BJ (cell line): ENCODE measurements at regions not wholly inside any gene's neighbourhood (a gene's known extent, or its start where the extent isn't known, plus 50 kb on each side); places are given as distances from the start of the nearest gene placed in this dataset.

Source experiments
- CTCF ChIA-PET: fragments of 350-600 bp; formaldehyde crosslinking; extraction: SDS; loops from one replicate; lab custom pipeline; 2021; ENCODE audit warnings: antibody characterized with exemption, inconsistent platforms; lab: Yijun Ruan, JAX
- POLR2A ChIA-PET: fragments of 300-600 bp; sonication (Branson Sonifier 250); formaldehyde crosslinking; extraction: SDS; loops from one replicate; lab custom pipeline; 2021; ENCODE audit warnings: antibody characterized with exemption; lab: Charles Lee
- DNase-seq: peaks from one replicate; pipeline ENCODE4 v3.0.0-alpha.2; 2011; ENCODE audit warnings: low read depth
- H3K27me3 ChIP-seq: 2 replicates; pipeline ENCODE4 v1.6.0; 2011; ENCODE audit warnings: low read length; ENCODE audit not compliant: control insufficient read depth, insufficient read depth
- H3K36me3 ChIP-seq: 2 replicates; pipeline ENCODE4 v1.5.1; 2011; ENCODE audit warnings: low read length; ENCODE audit not compliant: control insufficient read depth, insufficient read depth
- H3K4me3 ChIP-seq: 2 replicates; pipeline ENCODE4 v1.5.1; 2011; ENCODE audit warnings: low read depth, mild to moderate bottlenecking, control low read depth, low read length
- CTCF ChIP-seq: IDR thresholded peaks from 2 replicates; pipeline ENCODE4 v1.5.1; 2011; ENCODE audit warnings: low read depth, mild to moderate bottlenecking, control low read depth, inconsistent platforms, low read length, moderate library complexity; ENCODE audit not compliant: insufficient read depth

- no peaks in the 10 kb centered on the region for H3K36me3 ChIP-seq
- ChIA-PET POLR2A (no interaction called here), CTCF (interaction anchor here (0.5 to 0.7 kb wide), 2 partner anchors 475 to 592 kb away, joined by 3 to 4 read pairs; no protein-coding TSS in a partner anchor)
- H3K27me3 ChIP-seq: peaks cover 17% of the 10 kb centered on the region
- TF ChIP-seq CTCF: no peak
- H3K4me3 ChIP-seq: no peak overlapping the region
- DNase-seq: no peak
These were observed 95.7 kb downstream of the CPN2 start for GRCh38 chr3:194255252-194256039.

- CTCF ChIA-PET: interaction anchor here (0.7 to 0.8 kb wide), 2 partner anchors 59 to 475 kb away, joined by 3 to 4 read pairs; no protein-coding TSS in a partner anchor
These were observed 94.8 kb downstream of the CPN2 start for GRCh38 chr3:194256040-194256945.

GRCh38 chr3:194257151-194257621 is 93.9 kb downstream of the CPN2 start:
- no peak for TF ChIP-seq CTCF
- Histone ChIP-seq H3K36me3 (no peaks in the 10 kb centered on the region), H3K27me3 (peaks cover 7% of the 10 kb centered on the region), H3K4me3 (no peak overlapping the region)
- ChIA-PET CTCF (interaction anchor here (0.8 kb wide), 1 partner anchor 59 kb away, joined by 4 read pairs; no protein-coding TSS in a partner anchor), POLR2A (no interaction called here)
- no peak for DNase-seq

More at GRCh38 chr3:194256040-194256945, 94.8 kb downstream of the CPN2 start:
- Histone ChIP-seq H3K27me3 (peaks cover 13% of the 10 kb centered on the region), H3K4me3 (no peak overlapping the region), H3K36me3 (no peaks in the 10 kb centered on the region)
- POLR2A ChIA-PET: no interaction called here
- DNase-seq: no peak
- no peak for TF ChIP-seq CTCF

GRCh38 chr3:194257916-194258668 is 93.0 kb downstream of the CPN2 start:
- no peak for TF ChIP-seq CTCF
- CTCF ChIA-PET: no interaction called here
- no peaks in the 10 kb centered on the region for H3K36me3 ChIP-seq
- H3K27me3 ChIP-seq: peaks cover 9% of the 10 kb centered on the region
- no peak overlapping the region for H3K4me3 ChIP-seq
- DNase-seq: no peak
- POLR2A ChIA-PET: no interaction called here
